Spleen (tissue), 7 donors: ENCODE measurements at regions not wholly inside any gene's neighbourhood (a gene's known extent, or its start where the extent isn't known, plus 50 kb on each side); places are given as distances from the start of the nearest gene placed in this dataset.

Source experiments
- POLR2A ChIP-seq, 3 donors: fragments of 450-650 bp; IDR thresholded peaks; one replicate each; pipeline ENCODE4 v1.5.1; 2017; ENCODE audit warnings: antibody characterized with exemption in 3 of 3, mild to moderate bottlenecking in 1 of 3
- TF ChIP-seq, protein P1 (sequence below), 11 experiments: fragments of 200-600 bp in 7 of 11; fragments of 450-650 bp in 4 of 11; sonication (generic) in 4 of 11; IDR thresholded peaks in 8 of 11; conservative IDR thresholded peaks in 3 of 11; 1 replicate in 7 of 11; 2 replicates in 4 of 11; pipeline versions ENCODE4 v1.4.0 to v1.8.0; 2016 to 2021; ENCODE audit warnings: antibody characterized with exemption in 11 of 11, inconsistent platforms in 4 of 11, mild to moderate bottlenecking in 1 of 11
- donor health status: DM: no; HTN: no; CAD: no; lungs with moderate emphysema.
- donor health status: DM: no; HTN: no; CAD: no.
- donor health status: DM: no; HTN: no; CAD: no.

DNA sequence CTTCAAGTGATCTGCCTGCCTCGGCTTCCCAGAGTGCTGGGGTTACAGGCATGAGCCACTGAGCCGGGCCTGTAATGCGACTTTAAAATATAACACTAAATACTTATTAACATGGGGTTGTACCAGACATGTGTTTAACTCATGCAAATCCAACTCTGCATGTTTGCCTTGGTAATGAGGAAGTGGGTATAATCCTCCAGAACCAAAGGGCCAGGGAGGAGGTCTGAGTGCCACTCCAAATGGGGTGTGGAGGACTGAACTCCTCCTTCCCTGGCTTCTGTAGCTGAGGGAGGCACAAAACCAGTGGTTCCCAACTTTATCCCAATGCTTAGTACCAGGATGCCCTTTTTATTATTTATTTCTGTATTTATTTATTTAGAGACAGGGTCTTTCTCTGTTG, 61.6 kb upstream of the MED13L start:
- TF ChIP-seq POLR2A (IDR thresholded peaks at IDR 0.05) = no peak
- TF ChIP-seq, protein P1, sequence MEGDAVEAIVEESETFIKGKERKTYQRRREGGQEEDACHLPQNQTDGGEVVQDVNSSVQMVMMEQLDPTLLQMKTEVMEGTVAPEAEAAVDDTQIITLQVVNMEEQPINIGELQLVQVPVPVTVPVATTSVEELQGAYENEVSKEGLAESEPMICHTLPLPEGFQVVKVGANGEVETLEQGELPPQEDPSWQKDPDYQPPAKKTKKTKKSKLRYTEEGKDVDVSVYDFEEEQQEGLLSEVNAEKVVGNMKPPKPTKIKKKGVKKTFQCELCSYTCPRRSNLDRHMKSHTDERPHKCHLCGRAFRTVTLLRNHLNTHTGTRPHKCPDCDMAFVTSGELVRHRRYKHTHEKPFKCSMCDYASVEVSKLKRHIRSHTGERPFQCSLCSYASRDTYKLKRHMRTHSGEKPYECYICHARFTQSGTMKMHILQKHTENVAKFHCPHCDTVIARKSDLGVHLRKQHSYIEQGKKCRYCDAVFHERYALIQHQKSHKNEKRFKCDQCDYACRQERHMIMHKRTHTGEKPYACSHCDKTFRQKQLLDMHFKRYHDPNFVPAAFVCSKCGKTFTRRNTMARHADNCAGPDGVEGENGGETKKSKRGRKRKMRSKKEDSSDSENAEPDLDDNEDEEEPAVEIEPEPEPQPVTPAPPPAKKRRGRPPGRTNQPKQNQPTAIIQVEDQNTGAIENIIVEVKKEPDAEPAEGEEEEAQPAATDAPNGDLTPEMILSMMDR (IDR thresholded peaks at IDR 0.05 in 8 of 11, conservative IDR thresholded peaks at IDR 0.05 in 3 of 11) = no peak
